B cell (primary cell): ENCODE measurements at regions not wholly inside any gene's neighbourhood (a gene's known extent, or its start where the extent isn't known, plus 50 kb on each side); places are given as distances from the start of the nearest gene placed in this dataset.

Experiments used
- ATAC-seq: fragments of 200-7000 bp; cut with Tn5 transposase; one replicate; pipeline ENCODE4 v1.10.0; 2021; ENCODE audit warnings: low read depth, mild to moderate bottlenecking, moderate number of reproducible peaks, moderate library complexity
- CTCF ChIA-PET: fragments of 350-600 bp; sonication (Branson Sonifier 250); formaldehyde crosslinking; loops from one replicate; lab custom pipeline; 2021; ENCODE audit warnings: antibody characterized with exemption, inconsistent platforms; lab: Charles Lee
- POLR2A ChIA-PET: fragments of 350-600 bp; sonication (Branson Sonifier 250); formaldehyde crosslinking; loops from one replicate; lab custom pipeline; 2021; ENCODE audit warnings: antibody characterized with exemption; lab: Charles Lee
- DNase-seq: peaks from one replicate; pipeline ENCODE4 v3.0.0; 2013
- H2AFZ ChIP-seq: 2 replicates; pipeline ENCODE4 v1.6.1; 2012; ENCODE audit warnings: mild to moderate bottlenecking, low read depth, low read length; ENCODE audit not compliant: insufficient read depth, poor library complexity, severe bottlenecking
- H3K27ac ChIP-seq, 2 donors: 1 replicate in 1 of 2; 2 replicates in 1 of 2; pipeline ENCODE4 v1.5.1; 2012 to 2013; ENCODE audit warnings: low read length in 2 of 2, mild to moderate bottlenecking in 2 of 2, moderate library complexity in 1 of 2
- H3K27me3 ChIP-seq, 4 experiments: fragments of 200-600 bp in 1 of 4; sonication (generic) in 1 of 4; replicated peaks in 1 of 4; 1 replicate in 2 of 4; 2 replicates in 2 of 4; pipeline versions ENCODE4 v1.6.1 to v1.7.0; 2013 to 2016; ENCODE audit warnings: low read length in 3 of 4, mild to moderate bottlenecking in 2 of 4, mixed read lengths in 1 of 4, moderate library complexity in 1 of 4; ENCODE audit not compliant: insufficient read depth in 4 of 4, control insufficient read depth in 3 of 4; ENCODE audit errors: control extremely low read depth in 1 of 4
- H3K36me3 ChIP-seq, 2 experiments: replicated peaks in 1 of 2; 1 replicate in 1 of 2; 2 replicates in 1 of 2; pipeline versions ENCODE4 v1.6.1 to v1.7.1; 2013; ENCODE audit warnings: low read length in 1 of 2; ENCODE audit not compliant: insufficient read depth in 2 of 2, control insufficient read depth in 1 of 2; ENCODE audit errors: control extremely low read depth in 1 of 2, extremely low read depth in 1 of 2
- H3K4me1 ChIP-seq, 2 donors: fragments of 200-600 bp in 1 of 2; sonication (generic) in 1 of 2; 1 replicate in 1 of 2; 2 replicates in 1 of 2; pipeline versions ENCODE4 v1.5.1 to v1.6.1; 2013 to 2017; ENCODE audit warnings: low read length in 2 of 2; ENCODE audit not compliant: control insufficient read depth in 2 of 2, insufficient read depth in 2 of 2
- H3K4me2 ChIP-seq: replicated peaks from 2 replicates; pipeline ENCODE3; 2012; ENCODE audit warnings: mild to moderate bottlenecking, low read depth, low read length; ENCODE audit not compliant: poor library complexity, severe bottlenecking
- H3K4me3 ChIP-seq, 5 experiments: fragments of 200-600 bp in 1 of 5; sonication (generic) in 1 of 5; 1 replicate in 3 of 5; 2 replicates in 2 of 5; pipeline versions ENCODE4 v1.5.1 to v1.7.0; 2011 to 2016; ENCODE audit warnings: low read length in 4 of 5, mild to moderate bottlenecking in 4 of 5, low read depth in 2 of 5, control low read depth in 1 of 5, moderate library complexity in 1 of 5; ENCODE audit not compliant: insufficient read depth in 1 of 5; ENCODE audit errors: control extremely low read depth in 1 of 5, extremely low read depth in 1 of 5
- H3K79me2 ChIP-seq: fragments of 200-600 bp; sonication (generic); one replicate; pipeline ENCODE4 v1.6.0; 2016; ENCODE audit warnings: low read length; ENCODE audit not compliant: control insufficient read depth, insufficient read depth
- H3K9ac ChIP-seq: fragments of 200-600 bp; sonication (generic); 2 replicates; pipeline ENCODE4 v1.6.1; 2017; ENCODE audit warnings: mild to moderate bottlenecking, low read length, moderate library complexity
- H3K9me3 ChIP-seq, 3 donors: one replicate each; pipeline versions ENCODE4 v1.6.1 to v1.7.1; 2013; ENCODE audit warnings: low read length in 2 of 3; ENCODE audit not compliant: control insufficient read depth in 2 of 3, insufficient read depth in 1 of 3; ENCODE audit errors: control extremely low read depth in 1 of 3
- H4K20me1 ChIP-seq: 2 replicates; pipeline ENCODE4 v1.6.0; 2012; ENCODE audit warnings: mild to moderate bottlenecking, low read length; ENCODE audit not compliant: insufficient read depth, control insufficient read depth, poor library complexity, severe bottlenecking
- H3K27ac Mint-ChIP-seq: one replicate; pipeline ENCODE4 v1.8.0; 2021; ENCODE audit warnings: mixed read lengths
- H3K27me3 Mint-ChIP-seq: one replicate; pipeline ENCODE4 v1.8.0; 2021; ENCODE audit warnings: mixed read lengths
- H3K4me1 Mint-ChIP-seq: one replicate; pipeline ENCODE4 v1.8.0; 2021; ENCODE audit warnings: mixed read lengths
- H3K4me3 Mint-ChIP-seq: one replicate; pipeline ENCODE4 v1.8.0; 2021; ENCODE audit warnings: mixed read lengths
- H3K9me3 Mint-ChIP-seq: one replicate; pipeline ENCODE4 v1.8.0; 2022; ENCODE audit warnings: mixed read lengths; ENCODE audit not compliant: insufficient read depth
- CTCF ChIP-seq: fragments of 200-600 bp; IDR thresholded peaks from one replicate; pipeline ENCODE4 v1.8.0; 2022; ENCODE audit warnings: antibody characterized with exemption, mild to moderate bottlenecking
- EZH2 ChIP-seq: IDR thresholded peaks from 2 replicates; pipeline ENCODE4 v1.6.1; 2012; ENCODE audit warnings: borderline replicate concordance, low read depth, mild to moderate bottlenecking, moderate library complexity, low read length; ENCODE audit not compliant: insufficient read depth, poor library complexity, severe bottlenecking
- WGBS: methylation state at CpG from one replicate; pipeline ENCODE4 v1.1.5; 2013; ENCODE audit warnings: missing lambda C conversion rate; ENCODE audit not compliant: insufficient coverage; 5-methylcytosine and 5-hydroxymethylcytosine counted together
- intact Hi-C: fragments of 100-400 bp; cut with micrococcal nuclease; formaldehyde crosslinking; loops from one replicate; pipeline ENCODE4 v1.10.0; 2022

- H3K27me3 Mint-ChIP-seq, result peaks cover 16% of the 10 kb centered on the region
- Histone ChIP-seq H3K4me3 (no peak overlapping the region), H3K9me3 (no peaks in the 10 kb centered on the region), H3K79me2 (no peaks in the 10 kb centered on the region), H3K4me1 (no peaks in the 10 kb centered on the region), H3K36me3 (no peaks in the 10 kb centered on the region), H3K27me3 (peaks cover 0 to 3% (median under 1%) of the 10 kb centered on the region in 4 experiments), H3K27ac (no peak overlapping the region), H3K9ac (no peak overlapping the region), H3K4me2 (no peak overlapping the region), H4K20me1 (no peaks in the 10 kb centered on the region), H2AFZ (no peak overlapping the region)
- no peaks in the 10 kb centered on the region for H3K9me3 Mint-ChIP-seq
- DNase-seq (no peak), ATAC-seq (no peak)
- CTCF ChIA-PET, result no interaction called here
- intact Hi-C loops, result no loop called here
- H3K27ac Mint-ChIP-seq, result no peak overlapping the region
- no peak overlapping the region for H3K4me3 Mint-ChIP-seq
- POLR2A ChIA-PET, result no interaction called here
- TF ChIP-seq EZH2 (no peak), CTCF (no peak)
- H3K4me1 Mint-ChIP-seq, result no peaks in the 10 kb centered on the region
- 73% methylated on average over 10 of the region's 11 CpGs for WGBS
Observed at GRCh38 chr9:96073531-96074480, 198.3 kb downstream of the ERCC6L2 start.

GRCh38 chr9:96072930-96073329 lies 197.4 kb downstream of the ERCC6L2 start:
- no peak overlapping the region for H3K27ac ChIP-seq
- H3K4me3 Mint-ChIP-seq, result no peak overlapping the region
- intact Hi-C loops, result no loop called here
- H3K27ac Mint-ChIP-seq, result no peak overlapping the region
- H3K9ac ChIP-seq, result no peak overlapping the region
- no peaks in the 10 kb centered on the region for H3K4me1 Mint-ChIP-seq
- no peaks in the 10 kb centered on the region for H4K20me1 ChIP-seq
- peaks cover 0 to 3% (median under 1%) of the 10 kb centered on the region in 4 experiments for H3K27me3 ChIP-seq
- peaks cover 16% of the 10 kb centered on the region for H3K27me3 Mint-ChIP-seq
- DNase-seq, result no peak
- CTCF ChIA-PET, result no interaction called here
- no peak for TF ChIP-seq EZH2
- no peak for TF ChIP-seq CTCF
- 93% methylated on average over 6 of the region's 8 CpGs for WGBS
- H3K4me2 ChIP-seq, result no peak overlapping the region
- no peak overlapping the region for H2AFZ ChIP-seq
- H3K36me3 ChIP-seq, result no peaks in the 10 kb centered on the region
- ATAC-seq, result no peak
- H3K4me3 ChIP-seq, result no peak overlapping the region
- POLR2A ChIA-PET, result no interaction called here
- no peaks in the 10 kb centered on the region for H3K79me2 ChIP-seq
- no peaks in the 10 kb centered on the region for H3K9me3 Mint-ChIP-seq
- no peaks in the 10 kb centered on the region for H3K9me3 ChIP-seq
- no peaks in the 10 kb centered on the region for H3K4me1 ChIP-seq
